WERI-Rb-1 (cell line): ENCODE measurements at regions not wholly inside any gene's neighbourhood (a gene's known extent, or its start where the extent isn't known, plus 50 kb on each side); places are given as distances from the start of the nearest gene placed in this dataset.

Source experiments
- DNase-seq: peaks from one replicate; pipeline ENCODE4 v3.0.0-alpha.2; 2020
- H3K27ac ChIP-seq: fragments of 250-450 bp; sonication (Bioruptor Pico); 2 replicates; pipeline ENCODE4 v1.5.1; 2020; ENCODE audit warnings: mild to moderate bottlenecking, moderate library complexity
- H3K27me3 ChIP-seq: fragments of 250-450 bp; sonication (Bioruptor Pico); 2 replicates; pipeline ENCODE4 v1.5.1; 2021; ENCODE audit warnings: mild to moderate bottlenecking, low read depth, moderate library complexity; ENCODE audit not compliant: insufficient read depth, severe bottlenecking
- H3K36me3 ChIP-seq: fragments of 250-450 bp; sonication (Bioruptor Pico); 2 replicates; pipeline ENCODE4 v1.5.1; 2020; ENCODE audit warnings: mild to moderate bottlenecking, moderate library complexity
- H3K4me3 ChIP-seq: 2 replicates; pipeline ENCODE4 v1.5.1; 2011; ENCODE audit warnings: low read depth, mild to moderate bottlenecking, control low read depth, low read length
- H3K9me3 ChIP-seq: fragments of 250-450 bp; sonication (Bioruptor Pico); 2 replicates; pipeline ENCODE4 v1.5.1; 2021; ENCODE audit warnings: mild to moderate bottlenecking, moderate library complexity; ENCODE audit not compliant: severe bottlenecking
- CTCF ChIP-seq: IDR thresholded peaks from 2 replicates; pipeline ENCODE4 v1.5.1; 2011; ENCODE audit warnings: low read depth, mild to moderate bottlenecking, control low read depth, inconsistent platforms, low read length

- DNase-seq = no peak
- H3K27ac ChIP-seq = no peak overlapping the region
- TF ChIP-seq CTCF = no peak
- H3K36me3 ChIP-seq = no peaks in the 10 kb centered on the region
- H3K4me3 ChIP-seq = no peak overlapping the region
- H3K27me3 ChIP-seq = no peaks in the 10 kb centered on the region
- no peaks in the 10 kb centered on the region for H3K9me3 ChIP-seq
Measured at GRCh38 chr13:30145709-30146367, 161.5 kb downstream of the KATNAL1 start.

- TF ChIP-seq CTCF = no peak
- Histone ChIP-seq H3K36me3 (no peaks in the 10 kb centered on the region), H3K4me3 (no peak overlapping the region), H3K27ac (no peak overlapping the region), H3K27me3 (no peaks in the 10 kb centered on the region), H3K9me3 (no peaks in the 10 kb centered on the region)
- DNase-seq = no peak
Measured at GRCh38 chr13:30143666-30144400, 163.5 kb downstream of the KATNAL1 start.

- no peak for TF ChIP-seq CTCF
- H3K9me3 ChIP-seq = no peaks in the 10 kb centered on the region
- DNase-seq = no peak
- H3K27ac ChIP-seq = no peak overlapping the region
- H3K36me3 ChIP-seq = no peaks in the 10 kb centered on the region
- H3K4me3 ChIP-seq = no peak overlapping the region
- no peaks in the 10 kb centered on the region for H3K27me3 ChIP-seq
Measured at GRCh38 chr13:30142486-30143211, 164.7 kb downstream of the KATNAL1 start.

- DNase-seq = no peak
- Histone ChIP-seq H3K27me3 (no peaks in the 10 kb centered on the region), H3K27ac (no peak overlapping the region), H3K9me3 (no peaks in the 10 kb centered on the region), H3K36me3 (no peaks in the 10 kb centered on the region), H3K4me3 (no peak overlapping the region)
- TF ChIP-seq CTCF = no peak
Measured at GRCh38 chr13:30141775-30142485, 165.4 kb downstream of the KATNAL1 start.

- no peaks in the 10 kb centered on the region for H3K36me3 ChIP-seq
- no peak for TF ChIP-seq CTCF
- H3K9me3 ChIP-seq = no peaks in the 10 kb centered on the region
- H3K27ac ChIP-seq = no peak overlapping the region
- H3K4me3 ChIP-seq = no peak overlapping the region
- DNase-seq = no peak
- no peaks in the 10 kb centered on the region for H3K27me3 ChIP-seq
Measured at GRCh38 chr13:30140973-30141372, 166.4 kb downstream of the KATNAL1 start.
